ENCODE measurements at regions not wholly inside any gene's neighbourhood (a gene's known extent, or its start where the extent isn't known, plus 50 kb on each side); places are given as distances from the start of the nearest gene placed in this dataset.

DNA sequence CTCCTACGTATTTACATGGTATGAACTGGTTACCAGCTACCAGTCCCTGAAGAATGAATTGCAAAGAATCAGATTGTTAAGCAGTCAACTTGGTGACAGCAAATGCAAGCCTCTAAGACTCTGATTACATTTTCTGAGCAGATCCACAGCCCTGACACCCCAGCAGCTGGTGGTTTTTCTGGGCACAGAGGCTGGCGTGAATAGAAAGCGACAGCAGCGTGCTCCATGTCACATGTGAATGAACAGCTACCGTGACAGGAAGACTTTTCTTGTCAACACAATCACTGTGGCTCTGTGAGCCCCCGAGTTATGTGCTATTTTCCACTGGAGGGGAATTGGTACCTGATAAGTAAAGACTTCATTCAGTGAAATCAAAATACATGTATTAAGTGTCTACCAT lies 93.2 kb upstream of the CBLN2 start:
- Histone ChIP-seq H4K91ac (ENCODE audit: insufficient read depth, low read depth, low read length) (no peak overlapping the region), H4K5ac (ENCODE audit: low read depth, low read length) (no peak overlapping the region), H3K27ac (ENCODE audit: insufficient read depth, low read length) (no peak overlapping the region), H2BK5ac (ENCODE audit: low read depth, low read length, poor library complexity, severe bottlenecking) (no peak overlapping the region), H3K14ac (replicated peaks; ENCODE audit: low read depth, low read length) (no peak overlapping the region), H2AFZ (replicated peaks; ENCODE audit: low read length, poor library complexity) (no peak overlapping the region), H3K4me1 (ENCODE audit: control insufficient read depth, insufficient read depth, low read length) (no peaks in the 10 kb centered on the region), H3K4me2 (ENCODE audit: low read depth, low read length) (no peak overlapping the region), H4K20me1 (ENCODE audit: insufficient read depth, low read length) (no peaks in the 10 kb centered on the region), H3K18ac (ENCODE audit: low read depth, low read length) (no peak overlapping the region), H3K23ac (ENCODE audit: low read depth, low read length) (no peak overlapping the region), H2BK20ac (ENCODE audit: low read depth, low read length) (no peak overlapping the region), H3K36me3 (ENCODE audit: control insufficient read depth, insufficient read depth, low read length) (no peaks in the 10 kb centered on the region), H3K9me3 (ENCODE audit: control insufficient read depth, insufficient read depth, low read length) (peaks cover 6% of the 10 kb centered on the region), H2BK15ac (ENCODE audit: low read depth, low read length) (no peak overlapping the region), H3K9me1 (ENCODE audit: insufficient read depth, low read length) (no peaks in the 10 kb centered on the region), H3K4me3 (ENCODE audit: insufficient read depth, low read depth, low read length) (no peak overlapping the region), H3K56ac (ENCODE audit: extremely low read depth, insufficient read depth, low read length) (no peak overlapping the region), H3K79me1 (ENCODE audit: low read depth in 1 of 2, low read length in 2 of 2) (no peaks in the 10 kb centered on the region), H2AK5ac (ENCODE audit: low read depth, low read length) (no peak overlapping the region), H3K4ac (ENCODE audit: low read depth, low read length) (no peak overlapping the region), H2AK9ac (replicated peaks; ENCODE audit: low read depth, low read length, poor library complexity) (no peak overlapping the region), H3K9ac (ENCODE audit: low read depth, low read length) (no peak overlapping the region), H2BK120ac (ENCODE audit: low read depth, low read length) (no peak overlapping the region), H3K27me3 (ENCODE audit: control insufficient read depth, insufficient read depth, low read length) (no peaks in the 10 kb centered on the region), H4K8ac (ENCODE audit: low read depth in 2 of 2, low read length in 2 of 2) (no peak overlapping the region)
- TF ChIP-seq CEBPB (IDR thresholded peaks at IDR 0.05; ENCODE audit: low read depth, low read length) (no peak), CHD1 (IDR thresholded peaks at IDR 0.05; ENCODE audit: low read depth, low read length) (no peak), RCOR1 (IDR thresholded peaks at IDR 0.05; ENCODE audit: insufficient replicate concordance, low read length) (no peak), MAZ (IDR thresholded peaks at IDR 0.05; ENCODE audit: borderline replicate concordance, low read depth, low read length) (no peak), RAD21 (IDR thresholded peaks at IDR 0.05; ENCODE audit: low read length) (no peak), CTCF (conservative IDR thresholded peaks at IDR 0.05; ENCODE audit: low read depth, low read length) (no peak), RFX5 (IDR thresholded peaks at IDR 0.05; ENCODE audit: low read depth, low read length) (no peak), NFE2L2 (IDR thresholded peaks at IDR 0.05; ENCODE audit: low read depth, low read length) (no peak), BHLHE40 (IDR thresholded peaks at IDR 0.05; ENCODE audit: low read depth, low read length) (no peak), MAFK (IDR thresholded peaks at IDR 0.05; ENCODE audit: low read depth, low read length) (no peak), MXI1 (IDR thresholded peaks at IDR 0.05; ENCODE audit: borderline replicate concordance, low read depth, low read length) (no peak), SMC3 (IDR thresholded peaks at IDR 0.05; ENCODE audit: low read depth, low read length) (no peak), POLR2A (IDR thresholded peaks at IDR 0.05; ENCODE audit: low read depth, low read length) (no peak), FOS (IDR thresholded peaks at IDR 0.05; ENCODE audit: low read depth, low read length) (no peak)
- TF ChIP-seq, protein P1, sequence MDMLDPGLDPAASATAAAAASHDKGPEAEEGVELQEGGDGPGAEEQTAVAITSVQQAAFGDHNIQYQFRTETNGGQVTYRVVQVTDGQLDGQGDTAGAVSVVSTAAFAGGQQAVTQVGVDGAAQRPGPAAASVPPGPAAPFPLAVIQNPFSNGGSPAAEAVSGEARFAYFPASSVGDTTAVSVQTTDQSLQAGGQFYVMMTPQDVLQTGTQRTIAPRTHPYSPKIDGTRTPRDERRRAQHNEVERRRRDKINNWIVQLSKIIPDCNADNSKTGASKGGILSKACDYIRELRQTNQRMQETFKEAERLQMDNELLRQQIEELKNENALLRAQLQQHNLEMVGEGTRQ (IDR thresholded peaks at IDR 0.05; ENCODE audit: low read depth, low read length): no peak
- TF ChIP-seq, protein P2, sequence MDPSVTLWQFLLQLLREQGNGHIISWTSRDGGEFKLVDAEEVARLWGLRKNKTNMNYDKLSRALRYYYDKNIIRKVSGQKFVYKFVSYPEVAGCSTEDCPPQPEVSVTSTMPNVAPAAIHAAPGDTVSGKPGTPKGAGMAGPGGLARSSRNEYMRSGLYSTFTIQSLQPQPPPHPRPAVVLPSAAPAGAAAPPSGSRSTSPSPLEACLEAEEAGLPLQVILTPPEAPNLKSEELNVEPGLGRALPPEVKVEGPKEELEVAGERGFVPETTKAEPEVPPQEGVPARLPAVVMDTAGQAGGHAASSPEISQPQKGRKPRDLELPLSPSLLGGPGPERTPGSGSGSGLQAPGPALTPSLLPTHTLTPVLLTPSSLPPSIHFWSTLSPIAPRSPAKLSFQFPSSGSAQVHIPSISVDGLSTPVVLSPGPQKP (IDR thresholded peaks at IDR 0.05; ENCODE audit: borderline replicate concordance, low read depth, low read length): no peak
- ATAC-seq (ENCODE audit: low read depth): no peak
- ChIA-PET POLR2A (ENCODE audit: unreplicated experiment) (no interaction called here), CTCF (interaction anchor here (0.6 kb wide), 1 partner anchor 660 kb away, joined by 3 read pairs; no protein-coding TSS in a partner anchor)
- no TSS peak for BruUV-seq (replicated peaks)
- dilution Hi-C loops (cut with HindIII; ENCODE audit: low sequenced_read_pairs, unreplicated experiment): no loop called here
- intact Hi-C loops (cut with micrococcal nuclease): no loop called here
- in situ Hi-C loops (cut with MboI; ENCODE audit: low sequenced_read_pairs): no loop called here
- no CpG with 5 or more reads among the region's 6 CpGs for WGBS, 2 experiments (ENCODE audit: extremely low coverage in 2 of 2, insufficient read length in 1 of 2)
- DNase-seq: no peak
